AG04449 (cell line): ENCODE measurements at regions not wholly inside any gene's neighbourhood (a gene's known extent, or its start where the extent isn't known, plus 50 kb on each side); places are given as distances from the start of the nearest gene placed in this dataset.
"Not testable (repeated sequence)": the region's sequence is repeated elsewhere in the genome, so short reads cannot be mapped to it uniquely, and the experiment has no call there.

ENCODE experiments used
- CTCF ChIA-PET: fragments of 350-600 bp; formaldehyde crosslinking; extraction: SDS; loops from one replicate; lab custom pipeline; 2021; ENCODE audit warnings: antibody characterized with exemption; lab: Yijun Ruan, JAX
- POLR2A ChIA-PET: fragments of 400-600, 350-600 bp; formaldehyde crosslinking; extraction: SDS; loops from one replicate; lab custom pipeline; 2020; ENCODE audit warnings: antibody characterized with exemption, inconsistent platforms; lab: Yijun Ruan, JAX
- DNase-seq: peaks from one replicate; pipeline ENCODE4 v3.0.0-alpha.2; 2010; ENCODE audit warnings: low read depth, low spot score
- H3K4me3 ChIP-seq: 2 replicates; pipeline ENCODE4 v1.5.1; 2011; ENCODE audit warnings: low read depth, mild to moderate bottlenecking, control low read depth, low read length
- CTCF ChIP-seq: IDR thresholded peaks from one replicate; pipeline ENCODE4 v1.5.1; 2011; ENCODE audit warnings: mild to moderate bottlenecking, moderate library complexity, low read length, control low read depth, inconsistent platforms; ENCODE audit not compliant: insufficient read depth; ENCODE audit errors: missing control alignments

GRCh38 chr11:34799848-34800247 lies 116.3 kb downstream of the APIP start:
- ChIA-PET POLR2A (no interaction called here), CTCF (no interaction called here)
- no peak overlapping the region for H3K4me3 ChIP-seq
- no peak for DNase-seq
- no peak for TF ChIP-seq CTCF

GRCh38 chr11:34798985-34799384 lies 117.2 kb downstream of the APIP start:
- CTCF ChIA-PET, result no interaction called here
- POLR2A ChIA-PET, result no interaction called here

GRCh38 chr11:34797497-34797896 lies 118.7 kb downstream of the APIP start:
- POLR2A ChIA-PET, CTCF ChIA-PET, DNase-seq, H3K4me3 ChIP-seq: not testable (repeated sequence)

More at GRCh38 chr11:34798985-34799384, 117.2 kb downstream of the APIP start:
- no peak for DNase-seq
- TF ChIP-seq CTCF, result no peak
- no peak overlapping the region for H3K4me3 ChIP-seq

GRCh38 chr11:34795641-34796040 lies 120.5 kb downstream of the APIP start:
- TF ChIP-seq CTCF, result no peak
- no peak for DNase-seq
- H3K4me3 ChIP-seq, result no peak overlapping the region
- CTCF ChIA-PET, result no interaction called here
- POLR2A ChIA-PET, result no interaction called here

GRCh38 chr11:34794696-34795095 lies 121.5 kb downstream of the APIP start:
- no peak overlapping the region for H3K4me3 ChIP-seq
- no peak for TF ChIP-seq CTCF
- ChIA-PET CTCF (no interaction called here), POLR2A (no interaction called here)
- DNase-seq, result no peak

GRCh38 chr11:34793666-34794065 lies 122.5 kb downstream of the APIP start:
- H3K4me3 ChIP-seq, result no peak overlapping the region
- no peak for TF ChIP-seq CTCF
- ChIA-PET POLR2A (no interaction called here), CTCF (no interaction called here)
- DNase-seq, result no peak

GRCh38 chr11:34792814-34793258 lies 123.3 kb downstream of the APIP start:
- DNase-seq, result no peak
- ChIA-PET CTCF (no interaction called here), POLR2A (no interaction called here)
- TF ChIP-seq CTCF, result no peak
- H3K4me3 ChIP-seq, result no peak overlapping the region
